H1 (cell line): ENCODE measurements at regions not wholly inside any gene's neighbourhood (a gene's known extent, or its start where the extent isn't known, plus 50 kb on each side); places are given as distances from the start of the nearest gene placed in this dataset.
"Not testable (repeated sequence)": the region's sequence is repeated elsewhere in the genome, so short reads cannot be mapped to it uniquely, and the experiment has no call there.

ENCODE experiments used
- ASH2L ChIP-seq: fragments of 200-600, 300-600 bp; sonication (generic); IDR thresholded peaks from one replicate; pipeline ENCODE4 v1.7.1; 2017; ENCODE audit warnings: low read length
- BRCA1 ChIP-seq: IDR thresholded peaks from 2 replicates; pipeline ENCODE4 v1.6.1; 2012; ENCODE audit warnings: low read depth, low read length, improper control_type of control experiment
- EP300 ChIP-seq, 2 experiments: IDR thresholded peaks; 1 replicate in 1 of 2; 2 replicates in 1 of 2; pipeline ENCODE4 v1.6.1; 2011 to 2012; ENCODE audit warnings: low read depth in 2 of 2, low read length in 2 of 2, mild to moderate bottlenecking in 2 of 2, borderline replicate concordance in 1 of 2, inconsistent platforms in 1 of 2, moderate library complexity in 1 of 2
- EZH2 ChIP-seq: fragments of 200-600 bp; sonication (generic); IDR thresholded peaks from 2 replicates; pipeline ENCODE4 v1.7.1; 2012; ENCODE audit warnings: low read depth, mild to moderate bottlenecking, moderate library complexity, low read length, inconsistent platforms; ENCODE audit not compliant: severe bottlenecking
- RAD21 ChIP-seq, 2 experiments: IDR thresholded peaks in 1 of 2; conservative IDR thresholded peaks in 1 of 2; 2 replicates each; pipeline ENCODE4 v1.6.1; 2011; ENCODE audit warnings: low read depth in 2 of 2, low read length in 2 of 2, improper control_type of control experiment in 1 of 2, inconsistent platforms in 1 of 2, mild to moderate bottlenecking in 1 of 2, moderate library complexity in 1 of 2
- YY1 ChIP-seq: IDR thresholded peaks from 2 replicates; pipeline ENCODE4 v1.6.1; 2011; ENCODE audit warnings: low read depth, mild to moderate bottlenecking, low read length
- TF ChIP-seq, protein P1 (sequence below), 3 experiments: IDR thresholded peaks; 1 replicate in 2 of 3; 2 replicates in 1 of 3; pipeline versions ENCODE4 v1.5.1 to v1.6.1; 2011; ENCODE audit warnings: low read length in 3 of 3, mild to moderate bottlenecking in 3 of 3, inconsistent platforms in 2 of 3, low read depth in 1 of 3, moderate library complexity in 1 of 3; ENCODE audit not compliant: insufficient read depth in 1 of 3; ENCODE audit errors: control extremely low read depth in 1 of 3
- TF ChIP-seq, protein P2 (sequence below): fragments of 300-600 bp; sonication (generic); IDR thresholded peaks from 2 replicates; pipeline ENCODE4 v1.7.1; 2012; ENCODE audit warnings: low read length, moderate library complexity, mild to moderate bottlenecking, inconsistent platforms; ENCODE audit not compliant: insufficient replicate concordance
- TF ChIP-seq, protein P3 (sequence below): IDR thresholded peaks from 2 replicates; pipeline ENCODE4 v1.6.1; 2012; ENCODE audit warnings: inconsistent platforms

DNA sequence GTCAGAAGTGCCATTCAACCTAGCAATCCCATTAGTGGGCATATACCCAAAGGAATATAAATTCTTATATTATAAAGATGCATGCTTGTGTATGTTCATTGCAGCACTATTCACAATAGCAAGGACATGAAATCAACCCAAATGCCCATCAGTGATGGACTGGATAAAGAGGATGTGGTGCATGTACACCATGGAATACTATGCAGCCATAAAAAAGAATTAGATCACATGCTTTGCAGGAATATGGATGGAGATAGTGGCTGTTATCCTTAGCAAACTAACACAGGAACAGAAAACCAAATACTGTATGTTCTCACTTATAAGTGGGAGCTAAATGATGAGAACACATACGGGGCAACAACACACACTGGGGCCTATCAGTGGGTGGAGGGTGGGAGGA is 75.5 kb upstream of the UCN3 start:
- TF ChIP-seq, protein P1, sequence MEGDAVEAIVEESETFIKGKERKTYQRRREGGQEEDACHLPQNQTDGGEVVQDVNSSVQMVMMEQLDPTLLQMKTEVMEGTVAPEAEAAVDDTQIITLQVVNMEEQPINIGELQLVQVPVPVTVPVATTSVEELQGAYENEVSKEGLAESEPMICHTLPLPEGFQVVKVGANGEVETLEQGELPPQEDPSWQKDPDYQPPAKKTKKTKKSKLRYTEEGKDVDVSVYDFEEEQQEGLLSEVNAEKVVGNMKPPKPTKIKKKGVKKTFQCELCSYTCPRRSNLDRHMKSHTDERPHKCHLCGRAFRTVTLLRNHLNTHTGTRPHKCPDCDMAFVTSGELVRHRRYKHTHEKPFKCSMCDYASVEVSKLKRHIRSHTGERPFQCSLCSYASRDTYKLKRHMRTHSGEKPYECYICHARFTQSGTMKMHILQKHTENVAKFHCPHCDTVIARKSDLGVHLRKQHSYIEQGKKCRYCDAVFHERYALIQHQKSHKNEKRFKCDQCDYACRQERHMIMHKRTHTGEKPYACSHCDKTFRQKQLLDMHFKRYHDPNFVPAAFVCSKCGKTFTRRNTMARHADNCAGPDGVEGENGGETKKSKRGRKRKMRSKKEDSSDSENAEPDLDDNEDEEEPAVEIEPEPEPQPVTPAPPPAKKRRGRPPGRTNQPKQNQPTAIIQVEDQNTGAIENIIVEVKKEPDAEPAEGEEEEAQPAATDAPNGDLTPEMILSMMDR (IDR thresholded peaks at IDR 0.05; ENCODE audit: control extremely low read depth in 1 of 3, insufficient read depth in 1 of 3, low read depth in 1 of 3, low read length in 3 of 3): not testable (repeated sequence)
- not testable (repeated sequence) for TF ChIP-seq YY1; ASH2L; EZH2; RAD21 (IDR thresholded peaks at IDR 0.05 in 1 of 2, conservative IDR thresholded peaks at IDR 0.05 in 1 of 2; ENCODE audit: low read depth in 2 of 2, low read length in 2 of 2); BRCA1; EP300 (IDR thresholded peaks at IDR 0.05; ENCODE audit: borderline replicate concordance in 1 of 2, low read depth in 2 of 2, low read length in 2 of 2)
- TF ChIP-seq, protein P2, sequence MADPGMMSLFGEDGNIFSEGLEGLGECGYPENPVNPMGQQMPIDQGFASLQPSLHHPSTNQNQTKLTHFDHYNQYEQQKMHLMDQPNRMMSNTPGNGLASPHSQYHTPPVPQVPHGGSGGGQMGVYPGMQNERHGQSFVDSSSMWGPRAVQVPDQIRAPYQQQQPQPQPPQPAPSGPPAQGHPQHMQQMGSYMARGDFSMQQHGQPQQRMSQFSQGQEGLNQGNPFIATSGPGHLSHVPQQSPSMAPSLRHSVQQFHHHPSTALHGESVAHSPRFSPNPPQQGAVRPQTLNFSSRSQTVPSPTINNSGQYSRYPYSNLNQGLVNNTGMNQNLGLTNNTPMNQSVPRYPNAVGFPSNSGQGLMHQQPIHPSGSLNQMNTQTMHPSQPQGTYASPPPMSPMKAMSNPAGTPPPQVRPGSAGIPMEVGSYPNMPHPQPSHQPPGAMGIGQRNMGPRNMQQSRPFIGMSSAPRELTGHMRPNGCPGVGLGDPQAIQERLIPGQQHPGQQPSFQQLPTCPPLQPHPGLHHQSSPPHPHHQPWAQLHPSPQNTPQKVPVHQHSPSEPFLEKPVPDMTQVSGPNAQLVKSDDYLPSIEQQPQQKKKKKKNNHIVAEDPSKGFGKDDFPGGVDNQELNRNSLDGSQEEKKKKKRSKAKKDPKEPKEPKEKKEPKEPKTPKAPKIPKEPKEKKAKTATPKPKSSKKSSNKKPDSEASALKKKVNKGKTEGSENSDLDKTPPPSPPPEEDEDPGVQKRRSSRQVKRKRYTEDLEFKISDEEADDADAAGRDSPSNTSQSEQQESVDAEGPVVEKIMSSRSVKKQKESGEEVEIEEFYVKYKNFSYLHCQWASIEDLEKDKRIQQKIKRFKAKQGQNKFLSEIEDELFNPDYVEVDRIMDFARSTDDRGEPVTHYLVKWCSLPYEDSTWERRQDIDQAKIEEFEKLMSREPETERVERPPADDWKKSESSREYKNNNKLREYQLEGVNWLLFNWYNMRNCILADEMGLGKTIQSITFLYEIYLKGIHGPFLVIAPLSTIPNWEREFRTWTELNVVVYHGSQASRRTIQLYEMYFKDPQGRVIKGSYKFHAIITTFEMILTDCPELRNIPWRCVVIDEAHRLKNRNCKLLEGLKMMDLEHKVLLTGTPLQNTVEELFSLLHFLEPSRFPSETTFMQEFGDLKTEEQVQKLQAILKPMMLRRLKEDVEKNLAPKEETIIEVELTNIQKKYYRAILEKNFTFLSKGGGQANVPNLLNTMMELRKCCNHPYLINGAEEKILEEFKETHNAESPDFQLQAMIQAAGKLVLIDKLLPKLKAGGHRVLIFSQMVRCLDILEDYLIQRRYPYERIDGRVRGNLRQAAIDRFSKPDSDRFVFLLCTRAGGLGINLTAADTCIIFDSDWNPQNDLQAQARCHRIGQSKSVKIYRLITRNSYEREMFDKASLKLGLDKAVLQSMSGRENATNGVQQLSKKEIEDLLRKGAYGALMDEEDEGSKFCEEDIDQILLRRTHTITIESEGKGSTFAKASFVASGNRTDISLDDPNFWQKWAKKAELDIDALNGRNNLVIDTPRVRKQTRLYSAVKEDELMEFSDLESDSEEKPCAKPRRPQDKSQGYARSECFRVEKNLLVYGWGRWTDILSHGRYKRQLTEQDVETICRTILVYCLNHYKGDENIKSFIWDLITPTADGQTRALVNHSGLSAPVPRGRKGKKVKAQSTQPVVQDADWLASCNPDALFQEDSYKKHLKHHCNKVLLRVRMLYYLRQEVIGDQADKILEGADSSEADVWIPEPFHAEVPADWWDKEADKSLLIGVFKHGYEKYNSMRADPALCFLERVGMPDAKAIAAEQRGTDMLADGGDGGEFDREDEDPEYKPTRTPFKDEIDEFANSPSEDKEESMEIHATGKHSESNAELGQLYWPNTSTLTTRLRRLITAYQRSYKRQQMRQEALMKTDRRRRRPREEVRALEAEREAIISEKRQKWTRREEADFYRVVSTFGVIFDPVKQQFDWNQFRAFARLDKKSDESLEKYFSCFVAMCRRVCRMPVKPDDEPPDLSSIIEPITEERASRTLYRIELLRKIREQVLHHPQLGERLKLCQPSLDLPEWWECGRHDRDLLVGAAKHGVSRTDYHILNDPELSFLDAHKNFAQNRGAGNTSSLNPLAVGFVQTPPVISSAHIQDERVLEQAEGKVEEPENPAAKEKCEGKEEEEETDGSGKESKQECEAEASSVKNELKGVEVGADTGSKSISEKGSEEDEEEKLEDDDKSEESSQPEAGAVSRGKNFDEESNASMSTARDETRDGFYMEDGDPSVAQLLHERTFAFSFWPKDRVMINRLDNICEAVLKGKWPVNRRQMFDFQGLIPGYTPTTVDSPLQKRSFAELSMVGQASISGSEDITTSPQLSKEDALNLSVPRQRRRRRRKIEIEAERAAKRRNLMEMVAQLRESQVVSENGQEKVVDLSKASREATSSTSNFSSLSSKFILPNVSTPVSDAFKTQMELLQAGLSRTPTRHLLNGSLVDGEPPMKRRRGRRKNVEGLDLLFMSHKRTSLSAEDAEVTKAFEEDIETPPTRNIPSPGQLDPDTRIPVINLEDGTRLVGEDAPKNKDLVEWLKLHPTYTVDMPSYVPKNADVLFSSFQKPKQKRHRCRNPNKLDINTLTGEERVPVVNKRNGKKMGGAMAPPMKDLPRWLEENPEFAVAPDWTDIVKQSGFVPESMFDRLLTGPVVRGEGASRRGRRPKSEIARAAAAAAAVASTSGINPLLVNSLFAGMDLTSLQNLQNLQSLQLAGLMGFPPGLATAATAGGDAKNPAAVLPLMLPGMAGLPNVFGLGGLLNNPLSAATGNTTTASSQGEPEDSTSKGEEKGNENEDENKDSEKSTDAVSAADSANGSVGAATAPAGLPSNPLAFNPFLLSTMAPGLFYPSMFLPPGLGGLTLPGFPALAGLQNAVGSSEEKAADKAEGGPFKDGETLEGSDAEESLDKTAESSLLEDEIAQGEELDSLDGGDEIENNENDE: not testable (repeated sequence)
- TF ChIP-seq, protein P3, sequence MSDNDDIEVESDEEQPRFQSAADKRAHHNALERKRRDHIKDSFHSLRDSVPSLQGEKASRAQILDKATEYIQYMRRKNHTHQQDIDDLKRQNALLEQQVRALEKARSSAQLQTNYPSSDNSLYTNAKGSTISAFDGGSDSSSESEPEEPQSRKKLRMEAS: not testable (repeated sequence)
